ENCODE measurements at regions not wholly inside any gene's neighbourhood (a gene's known extent, or its start where the extent isn't known, plus 50 kb on each side); places are given as distances from the start of the nearest gene placed in this dataset.

GRCh38 chr7:28296571-28297483, 115.5 kb upstream of the CREB5 start:
- no peak for DNase-seq

GRCh38 chr7:28297801-28298459, 114.4 kb upstream of the CREB5 start:
- peak in 1 of 2 donors; percentile 1 for DNase-seq

GRCh38 chr7:28298870-28299518, 113.3 kb upstream of the CREB5 start:
- DNase-seq = peak; percentile 36 to 74

GRCh38 chr7:28299556-28299955, 112.8 kb upstream of the CREB5 start:
- no peak for DNase-seq

- no peak for DNase-seq
Observed at GRCh38 chr7:28300488-28300887, 111.8 kb upstream of the CREB5 start.

- DNase-seq = no peak
Observed at GRCh38 chr7:28301148-28301641, 111.1 kb upstream of the CREB5 start.

GRCh38 chr7:28304290-28304689, 108.0 kb upstream of the CREB5 start:
- DNase-seq = no peak

GRCh38 chr7:28309704-28310459, 102.4 kb upstream of the CREB5 start:
- no peak for DNase-seq

- DNase-seq = no peak
Observed at GRCh38 chr7:28310460-28310848, 101.9 kb upstream of the CREB5 start.

- DNase-seq = no peak
Observed at GRCh38 chr7:28311670-28312069, 100.6 kb upstream of the CREB5 start.

- no peak for DNase-seq
Observed at GRCh38 chr7:28312948-28313347, 99.4 kb upstream of the CREB5 start.

GRCh38 chr7:28314841-28315240, 97.5 kb upstream of the CREB5 start:
- DNase-seq = no peak

GRCh38 chr7:28315565-28316410, 96.5 kb upstream of the CREB5 start:
- DNase-seq = no peak

GRCh38 chr7:28316489-28316888, 95.8 kb upstream of the CREB5 start:
- DNase-seq = no peak

- DNase-seq = no peak
Observed at GRCh38 chr7:28318101-28318762, 94.1 kb upstream of the CREB5 start.

- DNase-seq = no peak
Observed at GRCh38 chr7:28323833-28324232, 88.5 kb upstream of the CREB5 start.

- DNase-seq = no peak
Observed at GRCh38 chr7:28328146-28328545, 84.2 kb upstream of the CREB5 start.

- DNase-seq = no peak
Observed at GRCh38 chr7:28328822-28329660, 83.3 kb upstream of the CREB5 start.

- DNase-seq = no peak
Observed at GRCh38 chr7:28329661-28330363, 82.5 kb upstream of the CREB5 start.

Measured in hippocampal formation (tissue), 2 donors.